ENCODE measurements at regions not wholly inside any gene's neighbourhood (a gene's known extent, or its start where the extent isn't known, plus 50 kb on each side); places are given as distances from the start of the nearest gene placed in this dataset.
A peak's percentile ranks its signal among the peaks of the same experiment; 100 is the strongest.

GRCh38 chr11:21894492-21894891 lies 298.4 kb upstream of the ANO5 start:
- TF ChIP-seq USF1 (IDR thresholded peaks at IDR 0.05; ENCODE audit: borderline replicate concordance, low read depth) (no peak), RAD21 (IDR thresholded peaks at IDR 0.05; ENCODE audit: low read length) (no peak; the same call in 1 of the 2 replicates), EZH2phosphoT487 (IDR thresholded peaks at IDR 0.05; ENCODE audit: borderline replicate concordance, low read depth) (no peak), FOSL2 (IDR thresholded peaks at IDR 0.05; ENCODE audit: borderline replicate concordance, low read depth) (no peak), USF2 (IDR thresholded peaks at IDR 0.05; ENCODE audit: borderline replicate concordance, low read depth, low read length) (no peak), CTCF (IDR thresholded peaks at IDR 0.05) (no peak), POLR2AphosphoS5 (IDR thresholded peaks at IDR 0.05; ENCODE audit: low read depth, low read length) (no peak), EP300 (IDR thresholded peaks at IDR 0.05; ENCODE audit: borderline replicate concordance in 1 of 2, low read depth in 1 of 2, low read length in 1 of 2) (peak in 1 of 2 experiments; percentile 77; a peak in 1 of 4 replicates), YY1 (IDR thresholded peaks at IDR 0.05; ENCODE audit: low read depth) (no peak), ZBTB33 (IDR thresholded peaks at IDR 0.05; ENCODE audit: borderline replicate concordance, low read depth) (no peak), ELF1 (IDR thresholded peaks at IDR 0.05) (no peak)
